Gastrocnemius medialis (tissue), 4 donors: ENCODE measurements at regions not wholly inside any gene's neighbourhood (a gene's known extent, or its start where the extent isn't known, plus 50 kb on each side); places are given as distances from the start of the nearest gene placed in this dataset.
A peak's percentile ranks its signal among the peaks of the same experiment; 100 is the strongest.

Experiments used
- ATAC-seq, 2 donors: fragments of 150-250 bp; one replicate each; pipeline ENCODE4 v1.9.1; 2016
- DNase-seq, 2 donors: peaks; one replicate each; pipeline ENCODE4 v3.0.0-alpha.2; 2019
- H3K27ac ChIP-seq, 4 donors: fragments of 200-600 bp; sonication (generic); 1 replicate in 1 of 4; 2 replicates in 3 of 4; pipeline ENCODE4 v1.5.1; 2016 to 2018; ENCODE audit warnings: mild to moderate bottlenecking in 2 of 4, moderate library complexity in 1 of 4
- H3K27me3 ChIP-seq, 3 donors: fragments of 200-600 bp; sonication (generic) in 2 of 3; 1 replicate in 1 of 3; 2 replicates in 2 of 3; pipeline versions ENCODE4 v1.5.1 to v1.6.0; 2016 to 2019; ENCODE audit warnings: mild to moderate bottlenecking in 1 of 3, moderate library complexity in 1 of 3
- H3K36me3 ChIP-seq, 2 donors: fragments of 200-600 bp; sonication (generic) in 1 of 2; one replicate each; pipeline ENCODE4 v1.5.1; 2017 to 2018
- H3K4me1 ChIP-seq, 2 donors: fragments of 200-600 bp; sonication (generic) in 1 of 2; one replicate each; pipeline ENCODE4 v1.5.1; 2016 to 2017; ENCODE audit warnings: mild to moderate bottlenecking in 2 of 2
- H3K4me3 ChIP-seq, 4 donors: fragments of 200-600 bp; sonication (generic) in 3 of 4; 1 replicate in 1 of 4; 2 replicates in 3 of 4; pipeline ENCODE4 v1.5.1; 2016 to 2019; ENCODE audit warnings: mild to moderate bottlenecking in 2 of 4
- H3K9me3 ChIP-seq, 3 donors: fragments of 200-600 bp; sonication (generic) in 2 of 3; 1 replicate in 1 of 3; 2 replicates in 2 of 3; pipeline ENCODE4 v1.5.1; 2016 to 2019
- POLR2A ChIP-seq, 2 donors: fragments of 450-650 bp; IDR thresholded peaks; one replicate each; pipeline ENCODE4 v1.6.1; 2017; ENCODE audit warnings: antibody characterized with exemption in 2 of 2, mild to moderate bottlenecking in 2 of 2, moderate library complexity in 2 of 2
- in situ Hi-C, 4 donors: fragments of 200-750 bp; cut with MboI; loops; one replicate each; pipeline versions ENCODE4 v1.15.0 to v1.8.0; 2017; ENCODE audit warnings: low sequenced_read_pairs in 4 of 4
- intact Hi-C: fragments of 100-400 bp; cut with DNase I; formaldehyde crosslinking; loops from one replicate; pipeline ENCODE4 v1.15.1; 2023; ENCODE audit warnings: low total_unique reads
- TF ChIP-seq, protein P1 (sequence below), 5 experiments: fragments of 450-650 bp in 3 of 5; fragments of 200-600 bp in 2 of 5; sonication (generic) in 2 of 5; IDR thresholded peaks in 4 of 5; conservative IDR thresholded peaks in 1 of 5; 1 replicate in 4 of 5; 2 replicates in 1 of 5; pipeline ENCODE4 v1.5.1; 2016 to 2019; ENCODE audit warnings: antibody characterized with exemption in 5 of 5, mild to moderate bottlenecking in 3 of 5, moderate library complexity in 3 of 5

DNA sequence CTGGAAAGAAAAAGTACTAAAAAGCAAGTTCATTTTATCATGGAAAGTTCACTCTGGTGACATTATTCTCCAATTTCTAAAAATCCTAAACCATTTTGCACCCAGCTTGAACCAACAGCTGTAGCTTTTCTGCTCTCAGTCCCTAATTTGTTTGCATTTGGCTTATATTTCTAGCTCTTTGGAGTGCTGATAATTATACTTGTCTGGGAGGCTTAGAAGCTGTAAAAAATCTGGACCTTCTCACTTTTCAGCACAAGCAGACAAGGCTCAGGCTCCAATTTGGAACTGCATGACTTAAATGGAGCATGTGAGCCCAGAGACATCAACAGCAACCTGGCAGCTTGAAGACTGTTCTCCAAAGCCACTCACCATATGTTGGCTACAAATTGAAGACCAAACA lies 170.9 kb upstream of the PCDH18 start:
- DNase-seq (no peak), ATAC-seq (no peak)
- Histone ChIP-seq H3K4me1 (peaks cover 0 to 3% of the 10 kb centered on the region in 2 donors), H3K27ac (no peak overlapping the region), H3K4me3 (no peak overlapping the region), H3K27me3 (no peaks in the 10 kb centered on the region), H3K36me3 (no peaks in the 10 kb centered on the region), H3K9me3 (no peaks in the 10 kb centered on the region)
- no peak for TF ChIP-seq POLR2A (IDR thresholded peaks at IDR 0.05)
- TF ChIP-seq, protein P1, sequence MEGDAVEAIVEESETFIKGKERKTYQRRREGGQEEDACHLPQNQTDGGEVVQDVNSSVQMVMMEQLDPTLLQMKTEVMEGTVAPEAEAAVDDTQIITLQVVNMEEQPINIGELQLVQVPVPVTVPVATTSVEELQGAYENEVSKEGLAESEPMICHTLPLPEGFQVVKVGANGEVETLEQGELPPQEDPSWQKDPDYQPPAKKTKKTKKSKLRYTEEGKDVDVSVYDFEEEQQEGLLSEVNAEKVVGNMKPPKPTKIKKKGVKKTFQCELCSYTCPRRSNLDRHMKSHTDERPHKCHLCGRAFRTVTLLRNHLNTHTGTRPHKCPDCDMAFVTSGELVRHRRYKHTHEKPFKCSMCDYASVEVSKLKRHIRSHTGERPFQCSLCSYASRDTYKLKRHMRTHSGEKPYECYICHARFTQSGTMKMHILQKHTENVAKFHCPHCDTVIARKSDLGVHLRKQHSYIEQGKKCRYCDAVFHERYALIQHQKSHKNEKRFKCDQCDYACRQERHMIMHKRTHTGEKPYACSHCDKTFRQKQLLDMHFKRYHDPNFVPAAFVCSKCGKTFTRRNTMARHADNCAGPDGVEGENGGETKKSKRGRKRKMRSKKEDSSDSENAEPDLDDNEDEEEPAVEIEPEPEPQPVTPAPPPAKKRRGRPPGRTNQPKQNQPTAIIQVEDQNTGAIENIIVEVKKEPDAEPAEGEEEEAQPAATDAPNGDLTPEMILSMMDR (IDR thresholded peaks at IDR 0.05 in 4 of 5, conservative IDR thresholded peaks at IDR 0.05 in 1 of 5): no peak
- in situ Hi-C loops: no loop called here
- intact Hi-C loops: no loop called here

DNA sequence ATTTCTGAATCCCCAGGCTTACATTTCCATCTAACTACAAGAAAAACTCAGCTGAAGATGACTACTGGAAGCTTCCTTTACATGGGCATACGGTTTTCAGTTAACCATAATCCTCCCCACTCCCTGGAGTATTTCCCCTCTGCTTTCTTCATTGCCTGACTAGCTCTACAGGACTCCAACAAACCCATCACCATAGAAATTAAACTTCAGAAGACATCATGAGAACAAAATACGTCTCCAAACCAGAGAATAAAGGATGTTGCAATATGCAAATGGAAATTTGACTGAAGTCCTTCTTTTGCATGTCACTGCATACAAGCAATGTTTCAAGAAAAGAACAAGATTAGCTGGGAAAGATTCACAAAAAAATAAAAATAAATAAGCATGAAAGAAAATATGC lies 170.2 kb upstream of the PCDH18 start:
- DNase-seq (no peak), ATAC-seq (no peak)
- Histone ChIP-seq H3K4me3 (no peak overlapping the region), H3K9me3 (no peaks in the 10 kb centered on the region), H3K36me3 (no peaks in the 10 kb centered on the region), H3K27me3 (no peaks in the 10 kb centered on the region), H3K27ac (no peak overlapping the region), H3K4me1 (peaks cover 0 to 3% of the 10 kb centered on the region in 2 donors)
- TF ChIP-seq, protein P1 (IDR thresholded peaks at IDR 0.05 in 4 of 5, conservative IDR thresholded peaks at IDR 0.05 in 1 of 5): no peak
- no peak for TF ChIP-seq POLR2A (IDR thresholded peaks at IDR 0.05)
- intact Hi-C loops: no loop called here
- in situ Hi-C loops: no loop called here

DNA sequence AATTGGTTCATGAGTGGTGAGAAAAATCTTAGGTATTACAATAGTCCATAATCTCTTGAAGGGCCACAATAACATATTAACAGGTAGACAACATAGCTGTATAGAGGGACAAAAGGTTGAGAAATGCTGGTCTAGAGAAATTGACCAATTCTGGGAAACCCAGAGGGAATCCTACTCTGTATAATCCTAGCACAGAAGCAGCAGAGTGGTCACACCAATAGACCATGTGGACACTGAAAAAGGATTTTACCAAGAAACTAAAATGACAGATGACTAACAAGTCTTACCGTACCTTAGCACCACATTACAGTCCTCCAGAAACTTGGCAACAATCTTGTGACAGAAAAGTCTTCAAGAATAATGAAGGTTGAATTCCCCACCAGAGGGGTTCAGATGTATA lies 169.1 kb upstream of the PCDH18 start:
- Histone ChIP-seq H3K4me1 (peaks cover 0 to 3% of the 10 kb centered on the region in 2 donors), H3K27ac (no peak overlapping the region), H3K36me3 (no peaks in the 10 kb centered on the region), H3K4me3 (no peak overlapping the region), H3K27me3 (no peaks in the 10 kb centered on the region), H3K9me3 (no peaks in the 10 kb centered on the region)
- in situ Hi-C loops: no loop called here
- no peak for DNase-seq
- intact Hi-C loops: no loop called here
- TF ChIP-seq, protein P1 (IDR thresholded peaks at IDR 0.05 in 4 of 5, conservative IDR thresholded peaks at IDR 0.05 in 1 of 5): no peak
- no peak for TF ChIP-seq POLR2A (IDR thresholded peaks at IDR 0.05)
- no peak for ATAC-seq

DNA sequence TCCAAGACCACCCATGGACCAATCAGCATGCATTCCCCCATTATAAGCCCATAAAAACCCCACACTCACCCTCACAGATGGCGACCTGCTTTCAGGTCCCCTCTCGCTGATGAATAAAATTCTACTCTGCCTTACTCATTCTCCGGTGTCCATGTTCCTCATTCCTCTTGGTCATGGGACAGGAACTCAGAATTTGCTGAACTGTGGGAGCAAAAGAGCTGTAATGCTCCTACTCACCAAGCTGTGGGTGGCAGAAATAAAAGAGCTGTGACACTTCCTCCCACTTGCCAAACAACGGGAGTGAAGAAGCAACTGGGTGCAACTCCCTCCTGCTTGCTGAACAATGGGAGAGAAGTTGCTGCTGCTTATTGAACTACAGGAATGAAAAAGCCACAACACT lies 168.5 kb upstream of the PCDH18 start:
- Histone ChIP-seq H3K4me3 (no peak overlapping the region), H3K27me3 (no peaks in the 10 kb centered on the region), H3K9me3 (no peaks in the 10 kb centered on the region), H3K36me3 (no peaks in the 10 kb centered on the region), H3K27ac (no peak overlapping the region), H3K4me1 (peaks cover 0 to 3% of the 10 kb centered on the region in 2 donors)
- peak in 1 of 2 donors; percentile 23 for DNase-seq
- intact Hi-C loops (no loop called here), in situ Hi-C loops (no loop called here)
- no peak for TF ChIP-seq POLR2A (IDR thresholded peaks at IDR 0.05)
- TF ChIP-seq, protein P1 (IDR thresholded peaks at IDR 0.05 in 4 of 5, conservative IDR thresholded peaks at IDR 0.05 in 1 of 5): no peak
- ATAC-seq: no peak

DNA sequence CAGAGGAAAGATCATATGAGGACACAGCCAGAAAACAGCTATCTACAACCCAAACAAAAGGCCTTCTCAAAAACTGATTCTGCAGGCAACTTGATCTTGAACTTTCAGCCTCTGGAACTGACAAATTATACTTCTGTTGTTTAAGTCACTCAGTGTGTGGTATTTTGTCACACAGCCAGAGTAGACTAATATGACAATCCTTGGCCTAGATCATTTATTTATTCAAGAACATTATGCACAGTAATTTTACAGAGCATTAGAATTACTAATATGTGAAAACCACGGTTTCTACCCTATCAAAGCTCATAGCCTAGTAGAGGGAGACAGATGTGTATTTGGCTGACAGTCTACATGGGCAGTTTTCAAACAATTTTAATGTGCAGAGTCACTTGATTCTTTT lies 167.8 kb upstream of the PCDH18 start:
- intact Hi-C loops: no loop called here
- no peak for ATAC-seq
- no peak overlapping the region for H3K27ac ChIP-seq

More for the DNA sequence above, 167.8 kb upstream of the PCDH18 start:
- no peaks in the 10 kb centered on the region for H3K9me3 ChIP-seq
- in situ Hi-C loops: no loop called here
- no peaks in the 10 kb centered on the region for H3K36me3 ChIP-seq
- no peak overlapping the region for H3K4me3 ChIP-seq
- TF ChIP-seq POLR2A (IDR thresholded peaks at IDR 0.05): no peak
- TF ChIP-seq, protein P1 (IDR thresholded peaks at IDR 0.05 in 4 of 5, conservative IDR thresholded peaks at IDR 0.05 in 1 of 5): no peak
- peaks cover 0 to 3% of the 10 kb centered on the region in 2 donors for H3K4me1 ChIP-seq
- no peaks in the 10 kb centered on the region for H3K27me3 ChIP-seq
- DNase-seq: no peak
